ENCODE measurements at regions not wholly inside any gene's neighbourhood (a gene's known extent, or its start where the extent isn't known, plus 50 kb on each side); places are given as distances from the start of the nearest gene placed in this dataset.

DNA sequence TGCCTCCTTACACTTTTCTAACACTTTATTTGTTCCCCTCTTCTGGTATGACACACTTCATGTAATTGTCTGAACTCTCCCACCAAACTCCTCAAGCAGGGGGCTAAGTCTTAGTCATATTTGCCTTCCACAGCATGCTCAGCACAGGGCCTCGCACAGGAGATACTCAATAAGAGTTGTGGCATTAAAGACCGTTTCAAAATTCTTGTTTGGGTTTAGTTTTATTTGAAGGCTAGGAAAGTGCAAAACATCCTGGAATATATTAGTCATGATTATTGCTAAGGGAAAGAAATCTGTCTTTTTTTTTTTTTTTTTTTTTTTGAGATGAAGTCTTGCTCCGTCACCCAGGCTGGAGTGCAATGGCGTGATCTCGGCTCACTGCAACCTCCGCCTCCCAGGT, 137.6 kb upstream of the ECI2 start:
- TF ChIP-seq, protein P1, sequence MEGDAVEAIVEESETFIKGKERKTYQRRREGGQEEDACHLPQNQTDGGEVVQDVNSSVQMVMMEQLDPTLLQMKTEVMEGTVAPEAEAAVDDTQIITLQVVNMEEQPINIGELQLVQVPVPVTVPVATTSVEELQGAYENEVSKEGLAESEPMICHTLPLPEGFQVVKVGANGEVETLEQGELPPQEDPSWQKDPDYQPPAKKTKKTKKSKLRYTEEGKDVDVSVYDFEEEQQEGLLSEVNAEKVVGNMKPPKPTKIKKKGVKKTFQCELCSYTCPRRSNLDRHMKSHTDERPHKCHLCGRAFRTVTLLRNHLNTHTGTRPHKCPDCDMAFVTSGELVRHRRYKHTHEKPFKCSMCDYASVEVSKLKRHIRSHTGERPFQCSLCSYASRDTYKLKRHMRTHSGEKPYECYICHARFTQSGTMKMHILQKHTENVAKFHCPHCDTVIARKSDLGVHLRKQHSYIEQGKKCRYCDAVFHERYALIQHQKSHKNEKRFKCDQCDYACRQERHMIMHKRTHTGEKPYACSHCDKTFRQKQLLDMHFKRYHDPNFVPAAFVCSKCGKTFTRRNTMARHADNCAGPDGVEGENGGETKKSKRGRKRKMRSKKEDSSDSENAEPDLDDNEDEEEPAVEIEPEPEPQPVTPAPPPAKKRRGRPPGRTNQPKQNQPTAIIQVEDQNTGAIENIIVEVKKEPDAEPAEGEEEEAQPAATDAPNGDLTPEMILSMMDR (IDR thresholded peaks at IDR 0.05) = no peak
- no peak for DNase-seq (ENCODE audit: extremely low spot score, unreplicated experiment)
- no peak overlapping the region for H3K4me3 Mint-ChIP-seq (ENCODE audit: unreplicated experiment)
- peaks cover 5% of the 10 kb centered on the region for H3K9me3 Mint-ChIP-seq (ENCODE audit: unreplicated experiment)
- H3K27ac Mint-ChIP-seq (ENCODE audit: unreplicated experiment) = no peak overlapping the region
- H3K4me1 Mint-ChIP-seq (ENCODE audit: unreplicated experiment) = peaks cover 1% of the 10 kb centered on the region
- peaks cover 4% of the 10 kb centered on the region for H3K27me3 Mint-ChIP-seq (ENCODE audit: unreplicated experiment)
- H3K36me3 Mint-ChIP-seq (ENCODE audit: unreplicated experiment) = no peaks in the 10 kb centered on the region

DNA sequence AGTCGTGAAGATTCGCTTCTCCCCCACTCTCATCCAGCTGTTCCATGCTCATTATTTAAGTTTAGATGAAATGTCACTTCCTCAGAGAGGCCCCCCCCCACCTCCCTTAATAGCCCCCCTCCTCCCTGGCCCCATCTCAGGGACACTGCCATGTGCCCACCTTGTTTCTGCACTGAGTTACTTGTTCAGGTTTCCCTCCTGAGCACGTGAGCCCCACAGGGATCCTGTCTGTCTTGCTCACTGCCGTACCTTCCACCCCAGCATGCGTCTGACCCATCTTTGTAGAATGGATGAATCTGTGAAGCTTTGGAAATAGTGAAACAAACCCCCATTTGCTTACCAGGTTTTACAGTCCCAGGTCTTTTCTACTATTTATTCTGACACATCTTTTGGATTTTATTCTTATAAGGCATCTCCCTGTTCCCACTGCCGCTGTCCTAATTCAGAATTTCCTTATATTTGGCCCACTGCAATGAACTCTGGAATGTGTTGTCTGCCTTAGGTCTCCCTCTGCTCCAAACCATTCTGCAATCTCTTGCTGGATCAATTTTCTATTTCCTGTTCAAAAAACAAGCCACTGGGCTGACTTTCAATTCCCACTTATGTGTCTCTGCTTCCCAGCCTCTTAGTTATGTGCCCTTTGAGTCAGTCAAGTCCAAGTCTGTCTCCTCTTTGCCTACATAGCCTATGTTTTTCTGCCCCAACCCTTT, 136.5 kb upstream of the ECI2 start:
- Mint-ChIP-seq H3K4me1 (ENCODE audit: unreplicated experiment) (peaks cover 1% of the 10 kb centered on the region), H3K27me3 (ENCODE audit: unreplicated experiment) (peaks cover 8% of the 10 kb centered on the region), H3K4me3 (ENCODE audit: unreplicated experiment) (no peak overlapping the region), H3K36me3 (ENCODE audit: unreplicated experiment) (no peaks in the 10 kb centered on the region), H3K27ac (ENCODE audit: unreplicated experiment) (no peak overlapping the region), H3K9me3 (ENCODE audit: unreplicated experiment) (peaks cover 5% of the 10 kb centered on the region)
- TF ChIP-seq, protein P1 (IDR thresholded peaks at IDR 0.05) = no peak
- DNase-seq (ENCODE audit: extremely low spot score, unreplicated experiment) = no peak

DNA sequence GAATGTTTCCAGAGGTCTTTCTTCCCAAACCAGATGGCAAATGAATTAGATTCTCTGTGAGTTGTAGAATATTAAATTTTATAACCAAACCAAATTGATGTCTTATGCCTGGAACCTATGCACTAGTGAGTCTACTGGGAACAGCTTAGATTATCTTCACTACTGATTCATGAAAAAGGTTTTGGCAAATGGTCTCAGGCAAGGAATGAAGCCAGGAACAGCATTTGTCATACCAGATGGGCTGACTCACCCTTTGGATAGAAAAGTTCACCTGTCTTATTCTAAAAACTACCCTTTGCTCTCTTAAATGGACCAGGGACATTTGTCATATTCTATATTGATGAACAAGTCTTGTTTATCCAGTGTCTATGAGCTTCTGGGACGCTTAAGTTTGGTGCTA, 135.4 kb upstream of the ECI2 start:
- H3K4me1 Mint-ChIP-seq (ENCODE audit: unreplicated experiment) = peaks cover 1% of the 10 kb centered on the region
- H3K36me3 Mint-ChIP-seq (ENCODE audit: unreplicated experiment) = no peaks in the 10 kb centered on the region
- no peak for DNase-seq (ENCODE audit: extremely low spot score, unreplicated experiment)
- peaks cover 5% of the 10 kb centered on the region for H3K9me3 Mint-ChIP-seq (ENCODE audit: unreplicated experiment)
- H3K27me3 Mint-ChIP-seq (ENCODE audit: unreplicated experiment) = peaks cover 14% of the 10 kb centered on the region
- no peak overlapping the region for H3K27ac Mint-ChIP-seq (ENCODE audit: unreplicated experiment)
- H3K4me3 Mint-ChIP-seq (ENCODE audit: unreplicated experiment) = no peak overlapping the region
- TF ChIP-seq, protein P1 (IDR thresholded peaks at IDR 0.05) = no peak

DNA sequence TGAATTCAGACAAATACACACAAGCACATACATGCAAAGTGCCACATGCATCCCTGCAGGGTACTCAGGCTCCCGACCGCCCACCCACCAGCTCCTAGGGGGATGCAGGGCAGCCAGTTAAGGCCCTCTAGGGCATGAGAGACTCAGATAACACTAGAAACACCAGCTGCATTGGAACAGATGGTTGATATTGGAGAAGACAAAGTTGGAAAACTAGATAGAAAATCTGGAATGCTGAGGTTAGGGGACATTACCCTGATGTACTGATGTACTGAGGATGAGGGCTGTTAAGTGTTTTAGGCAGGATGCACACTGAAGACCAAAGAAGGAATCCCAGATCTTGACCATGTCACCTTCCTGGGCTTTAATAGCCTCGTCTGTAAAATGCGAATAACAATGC, 134.6 kb upstream of the ECI2 start:
- no peak for DNase-seq (ENCODE audit: extremely low spot score, unreplicated experiment)
- peaks cover 1% of the 10 kb centered on the region for H3K4me1 Mint-ChIP-seq (ENCODE audit: unreplicated experiment)
- TF ChIP-seq, protein P1 (IDR thresholded peaks at IDR 0.05) = no peak
- H3K4me3 Mint-ChIP-seq (ENCODE audit: unreplicated experiment) = no peak overlapping the region
- H3K9me3 Mint-ChIP-seq (ENCODE audit: unreplicated experiment) = peaks cover 5% of the 10 kb centered on the region
- H3K27ac Mint-ChIP-seq (ENCODE audit: unreplicated experiment) = no peak overlapping the region
- H3K36me3 Mint-ChIP-seq (ENCODE audit: unreplicated experiment) = no peaks in the 10 kb centered on the region
- H3K27me3 Mint-ChIP-seq (ENCODE audit: unreplicated experiment) = peaks cover 14% of the 10 kb centered on the region

DNA sequence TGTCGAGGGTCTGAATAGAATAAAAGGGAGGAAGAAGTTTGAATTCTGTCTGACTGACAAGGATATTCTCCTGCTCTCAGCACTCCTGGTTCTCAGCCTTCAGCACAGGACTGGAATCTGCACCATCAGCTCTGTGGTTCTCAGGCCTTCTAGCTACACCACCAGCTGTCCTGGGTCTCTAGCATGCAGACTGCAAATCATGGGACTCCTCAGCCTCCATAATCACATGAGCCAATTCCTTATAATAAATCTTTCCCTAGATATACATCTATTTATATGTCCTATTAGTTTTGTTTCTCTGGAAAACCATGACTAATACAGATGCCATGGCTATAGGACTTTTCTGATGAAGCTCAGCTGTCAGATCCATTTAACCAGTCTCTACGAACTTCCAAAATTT, 132.8 kb upstream of the ECI2 start:
- Mint-ChIP-seq H3K4me1 (ENCODE audit: unreplicated experiment) (peaks cover 11% of the 10 kb centered on the region), H3K36me3 (ENCODE audit: unreplicated experiment) (no peaks in the 10 kb centered on the region), H3K9me3 (ENCODE audit: unreplicated experiment) (peaks cover 5% of the 10 kb centered on the region), H3K27me3 (ENCODE audit: unreplicated experiment) (peaks cover 14% of the 10 kb centered on the region), H3K27ac (ENCODE audit: unreplicated experiment) (no peak overlapping the region), H3K4me3 (ENCODE audit: unreplicated experiment) (no peak overlapping the region)
- TF ChIP-seq, protein P1 (IDR thresholded peaks at IDR 0.05) = no peak
- no peak for DNase-seq (ENCODE audit: extremely low spot score, unreplicated experiment)
